ENCODE measurements at regions not wholly inside any gene's neighbourhood (a gene's known extent, or its start where the extent isn't known, plus 50 kb on each side); places are given as distances from the start of the nearest gene placed in this dataset.

DNA sequence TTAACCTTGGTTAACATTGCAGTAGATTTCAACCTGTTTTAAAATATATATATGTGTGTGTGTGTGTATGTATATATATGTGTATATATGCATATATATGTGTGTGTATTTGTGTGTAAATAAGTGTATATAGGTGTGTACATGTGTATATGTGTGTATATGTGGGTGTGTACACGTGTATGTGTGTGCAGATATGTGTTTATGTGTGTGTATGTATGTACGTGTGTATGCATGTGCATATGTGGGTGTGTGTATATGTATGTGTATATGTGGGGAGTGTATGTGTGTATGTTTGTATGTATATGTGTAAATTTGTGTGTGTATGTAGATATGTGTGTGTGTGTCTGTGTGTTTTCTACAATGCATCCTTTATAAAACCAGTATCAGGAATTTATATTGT, 205.5 kb upstream of the FOXF1 start:
- Histone ChIP-seq H3K4me3 (ENCODE audit: low read depth, low read length) (no peak overlapping the region), H3K36me3 (no peaks in the 10 kb centered on the region), H3K27ac (no peak overlapping the region), H3K27me3 (ENCODE audit: insufficient read depth, low read depth, severe bottlenecking) (no peaks in the 10 kb centered on the region), H3K9me3 (ENCODE audit: severe bottlenecking) (no peaks in the 10 kb centered on the region)
- DNase-seq, result no peak
- TF ChIP-seq, protein P1, sequence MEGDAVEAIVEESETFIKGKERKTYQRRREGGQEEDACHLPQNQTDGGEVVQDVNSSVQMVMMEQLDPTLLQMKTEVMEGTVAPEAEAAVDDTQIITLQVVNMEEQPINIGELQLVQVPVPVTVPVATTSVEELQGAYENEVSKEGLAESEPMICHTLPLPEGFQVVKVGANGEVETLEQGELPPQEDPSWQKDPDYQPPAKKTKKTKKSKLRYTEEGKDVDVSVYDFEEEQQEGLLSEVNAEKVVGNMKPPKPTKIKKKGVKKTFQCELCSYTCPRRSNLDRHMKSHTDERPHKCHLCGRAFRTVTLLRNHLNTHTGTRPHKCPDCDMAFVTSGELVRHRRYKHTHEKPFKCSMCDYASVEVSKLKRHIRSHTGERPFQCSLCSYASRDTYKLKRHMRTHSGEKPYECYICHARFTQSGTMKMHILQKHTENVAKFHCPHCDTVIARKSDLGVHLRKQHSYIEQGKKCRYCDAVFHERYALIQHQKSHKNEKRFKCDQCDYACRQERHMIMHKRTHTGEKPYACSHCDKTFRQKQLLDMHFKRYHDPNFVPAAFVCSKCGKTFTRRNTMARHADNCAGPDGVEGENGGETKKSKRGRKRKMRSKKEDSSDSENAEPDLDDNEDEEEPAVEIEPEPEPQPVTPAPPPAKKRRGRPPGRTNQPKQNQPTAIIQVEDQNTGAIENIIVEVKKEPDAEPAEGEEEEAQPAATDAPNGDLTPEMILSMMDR (IDR thresholded peaks at IDR 0.05; ENCODE audit: low read depth, low read length), result no peak

DNA sequence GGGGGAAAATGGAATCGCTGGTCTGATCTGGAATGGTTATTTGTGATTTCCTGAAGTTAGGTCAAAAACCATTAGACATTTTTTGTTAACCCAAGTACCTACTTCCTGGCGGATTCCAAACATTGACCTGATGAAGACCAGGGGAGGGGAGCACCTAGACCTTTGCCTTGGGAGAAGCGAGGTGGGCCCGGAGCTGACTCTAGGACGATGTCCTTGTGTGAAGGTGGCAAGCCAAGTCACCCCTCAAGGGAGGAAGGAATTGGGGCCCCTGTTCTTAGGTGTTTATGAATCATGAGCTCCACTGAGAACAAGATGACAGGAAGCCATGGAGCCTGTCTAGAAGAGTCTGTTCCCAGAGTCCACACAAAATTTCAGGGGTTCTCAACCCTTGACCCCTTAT, 204.9 kb upstream of the FOXF1 start:
- no peak for DNase-seq
- Histone ChIP-seq H3K27me3 (ENCODE audit: insufficient read depth, low read depth, severe bottlenecking) (no peaks in the 10 kb centered on the region), H3K27ac (no peak overlapping the region), H3K4me3 (ENCODE audit: low read depth, low read length) (no peak overlapping the region), H3K9me3 (ENCODE audit: severe bottlenecking) (no peaks in the 10 kb centered on the region), H3K36me3 (no peaks in the 10 kb centered on the region)
- TF ChIP-seq, protein P1 (IDR thresholded peaks at IDR 0.05; ENCODE audit: low read depth, low read length), result no peak

DNA sequence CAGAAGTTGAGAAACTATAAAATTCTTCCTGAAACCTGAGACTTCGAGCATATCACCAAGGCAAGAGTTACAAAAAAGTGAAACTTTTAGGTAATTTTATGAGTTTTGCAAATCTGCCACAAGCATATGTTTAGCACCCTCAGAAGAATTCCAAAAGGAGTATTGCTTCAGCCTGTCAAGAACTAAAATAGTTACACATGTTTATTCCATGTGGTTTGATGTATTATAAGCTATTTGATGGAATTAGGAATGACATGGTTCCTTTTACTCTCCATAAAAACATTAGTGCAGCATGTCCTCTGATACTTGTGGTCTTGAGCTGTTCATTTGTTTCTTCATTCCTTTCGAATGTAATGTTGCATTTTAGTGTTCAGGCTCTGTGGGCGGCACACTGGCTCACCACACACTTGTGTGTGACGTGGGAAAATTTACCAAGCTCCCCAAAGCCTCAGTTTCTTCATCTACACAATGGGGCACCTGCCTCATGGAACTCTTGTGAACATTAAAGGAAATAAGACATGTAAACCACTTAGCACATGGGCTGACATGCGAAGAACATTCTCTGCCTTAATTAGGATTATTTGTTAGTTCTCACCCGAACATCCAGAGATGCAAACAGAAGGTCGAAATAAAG, 204.2 kb upstream of the FOXF1 start:
- H3K27me3 ChIP-seq (ENCODE audit: insufficient read depth, low read depth, severe bottlenecking), result no peaks in the 10 kb centered on the region
- no peak overlapping the region for H3K4me3 ChIP-seq (ENCODE audit: low read depth, low read length)
- no peak overlapping the region for H3K27ac ChIP-seq
- TF ChIP-seq, protein P1 (IDR thresholded peaks at IDR 0.05; ENCODE audit: low read depth, low read length), result no peak
- no peak for DNase-seq
- no peaks in the 10 kb centered on the region for H3K9me3 ChIP-seq (ENCODE audit: severe bottlenecking)
- H3K36me3 ChIP-seq, result no peaks in the 10 kb centered on the region

DNA sequence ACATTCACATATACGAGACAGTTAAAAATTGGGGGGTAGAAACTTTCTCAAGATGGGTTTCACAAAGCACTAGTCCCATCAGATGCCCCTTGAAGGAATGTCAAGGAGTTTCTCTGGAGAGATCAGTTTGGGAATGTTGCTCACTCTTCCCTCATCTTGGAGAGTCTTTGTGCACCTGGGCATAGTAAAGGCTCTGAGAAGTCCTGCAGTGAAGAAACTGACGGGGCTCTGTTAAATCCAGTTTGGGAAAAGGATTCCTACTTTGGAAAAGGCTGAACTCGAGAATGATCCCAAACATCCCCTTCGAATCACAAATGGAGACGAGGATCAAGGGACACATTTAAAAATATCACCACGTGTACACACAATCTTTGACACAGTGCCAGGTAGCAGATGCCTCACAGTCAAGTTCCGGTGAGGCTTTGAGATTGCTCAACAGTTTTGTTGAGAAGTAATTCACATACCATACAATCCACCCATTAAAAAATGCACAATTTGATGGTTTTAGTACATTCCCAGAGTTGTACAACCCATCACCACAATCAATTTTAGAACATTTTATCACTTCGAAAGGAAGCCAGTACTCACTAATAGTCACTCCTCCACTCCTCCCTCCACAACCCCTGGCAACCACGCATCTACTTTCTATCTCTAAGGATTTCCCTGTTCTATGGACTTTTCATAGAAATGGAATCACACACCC, 203.4 kb upstream of the FOXF1 start:
- H3K36me3 ChIP-seq, result no peaks in the 10 kb centered on the region
- no peak for DNase-seq
- H3K4me3 ChIP-seq (ENCODE audit: low read depth, low read length), result no peak overlapping the region
- no peaks in the 10 kb centered on the region for H3K9me3 ChIP-seq (ENCODE audit: severe bottlenecking)
- no peak overlapping the region for H3K27ac ChIP-seq
- no peaks in the 10 kb centered on the region for H3K27me3 ChIP-seq (ENCODE audit: insufficient read depth, low read depth, severe bottlenecking)
- TF ChIP-seq, protein P1 (IDR thresholded peaks at IDR 0.05; ENCODE audit: low read depth, low read length), result no peak

DNA sequence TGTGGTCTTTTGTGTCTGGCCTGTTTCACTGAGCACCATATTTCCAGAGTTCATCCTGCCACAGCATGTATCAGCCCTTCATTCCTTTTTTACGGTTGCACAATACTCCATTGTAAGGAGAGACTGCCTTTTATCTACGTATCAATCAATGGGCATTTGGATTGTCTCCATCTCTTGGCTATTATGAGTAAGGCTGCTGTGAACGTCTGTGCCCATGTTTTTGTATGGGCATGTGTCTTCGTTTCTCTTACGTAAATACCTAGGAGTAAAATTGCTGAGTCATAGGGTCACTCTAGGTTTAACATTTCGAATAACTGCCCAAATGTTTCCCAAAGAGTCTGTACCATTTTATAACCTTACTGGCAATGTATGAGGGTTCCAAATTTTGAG, 202.8 kb upstream of the FOXF1 start:
- Histone ChIP-seq H3K27me3 (ENCODE audit: insufficient read depth, low read depth, severe bottlenecking) (no peaks in the 10 kb centered on the region), H3K9me3 (ENCODE audit: severe bottlenecking) (no peaks in the 10 kb centered on the region), H3K4me3 (ENCODE audit: low read depth, low read length) (no peak overlapping the region), H3K27ac (no peak overlapping the region), H3K36me3 (no peaks in the 10 kb centered on the region)
- TF ChIP-seq, protein P1 (IDR thresholded peaks at IDR 0.05; ENCODE audit: low read depth, low read length), result no peak
- DNase-seq, result no peak
